Keratinocyte (primary cell): ENCODE measurements at regions not wholly inside any gene's neighbourhood (a gene's known extent, or its start where the extent isn't known, plus 50 kb on each side); places are given as distances from the start of the nearest gene placed in this dataset.

Experiments used
- EZH2 ChIP-seq: IDR thresholded peaks from one replicate; pipeline ENCODE4 v1.6.1; 2012; ENCODE audit warnings: inconsistent platforms, mild to moderate bottlenecking, low read length, moderate library complexity
- TF ChIP-seq, protein P1 (sequence below), 3 experiments: IDR thresholded peaks in 1 of 3; conservative IDR thresholded peaks in 1 of 3; optimal IDR thresholded peaks in 1 of 3; 2 replicates in 2 of 3; 3 replicates in 1 of 3; pipeline versions ENCODE3 to v1.5.1; 2011; ENCODE audit warnings: low read length in 3 of 3, mild to moderate bottlenecking in 3 of 3, moderate library complexity in 2 of 3, control low read depth in 1 of 3, inconsistent platforms in 1 of 3; ENCODE audit not compliant: insufficient read depth in 2 of 3; ENCODE audit errors: extremely low read depth in 1 of 3

DNA sequence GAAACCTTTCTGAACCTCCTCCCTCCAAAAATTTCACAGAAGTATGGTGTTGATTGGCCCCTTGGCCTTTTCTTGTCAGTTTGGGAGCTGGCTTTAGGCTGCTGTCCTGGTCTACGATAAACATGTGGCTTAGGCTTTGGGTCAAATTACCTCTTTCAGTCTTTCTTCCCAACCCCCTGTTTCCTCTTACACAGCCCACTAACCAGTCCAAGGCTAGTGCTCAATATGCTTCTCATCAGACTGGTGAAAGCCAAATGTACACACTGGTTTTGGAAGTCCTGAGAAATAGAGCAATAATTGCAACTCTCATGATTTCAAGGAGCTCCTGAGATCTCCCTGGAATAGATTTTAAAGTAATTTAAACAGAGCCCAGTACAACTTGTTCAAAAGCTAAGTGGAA, 933.7 kb upstream of the GJE1 start:
- TF ChIP-seq, protein P1, sequence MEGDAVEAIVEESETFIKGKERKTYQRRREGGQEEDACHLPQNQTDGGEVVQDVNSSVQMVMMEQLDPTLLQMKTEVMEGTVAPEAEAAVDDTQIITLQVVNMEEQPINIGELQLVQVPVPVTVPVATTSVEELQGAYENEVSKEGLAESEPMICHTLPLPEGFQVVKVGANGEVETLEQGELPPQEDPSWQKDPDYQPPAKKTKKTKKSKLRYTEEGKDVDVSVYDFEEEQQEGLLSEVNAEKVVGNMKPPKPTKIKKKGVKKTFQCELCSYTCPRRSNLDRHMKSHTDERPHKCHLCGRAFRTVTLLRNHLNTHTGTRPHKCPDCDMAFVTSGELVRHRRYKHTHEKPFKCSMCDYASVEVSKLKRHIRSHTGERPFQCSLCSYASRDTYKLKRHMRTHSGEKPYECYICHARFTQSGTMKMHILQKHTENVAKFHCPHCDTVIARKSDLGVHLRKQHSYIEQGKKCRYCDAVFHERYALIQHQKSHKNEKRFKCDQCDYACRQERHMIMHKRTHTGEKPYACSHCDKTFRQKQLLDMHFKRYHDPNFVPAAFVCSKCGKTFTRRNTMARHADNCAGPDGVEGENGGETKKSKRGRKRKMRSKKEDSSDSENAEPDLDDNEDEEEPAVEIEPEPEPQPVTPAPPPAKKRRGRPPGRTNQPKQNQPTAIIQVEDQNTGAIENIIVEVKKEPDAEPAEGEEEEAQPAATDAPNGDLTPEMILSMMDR (optimal IDR thresholded peaks at IDR 0.05 in 1 of 3, IDR thresholded peaks at IDR 0.05 in 1 of 3, conservative IDR thresholded peaks at IDR 0.05 in 1 of 3; ENCODE audit: extremely low read depth in 1 of 3, insufficient read depth in 2 of 3, low read length in 3 of 3), result no peak
- TF ChIP-seq EZH2, result no peak
